ENCODE measurements at regions not wholly inside any gene's neighbourhood (a gene's known extent, or its start where the extent isn't known, plus 50 kb on each side); places are given as distances from the start of the nearest gene placed in this dataset.

- no peak overlapping the region for H3K14ac ChIP-seq (replicated peaks; ENCODE audit: low read depth, low read length)
- H3K23ac ChIP-seq (ENCODE audit: low read depth, low read length): no peak overlapping the region
- H3K79me1 ChIP-seq (ENCODE audit: low read depth in 1 of 2, low read length in 2 of 2): no peaks in the 10 kb centered on the region
- no peak overlapping the region for H2BK120ac ChIP-seq (ENCODE audit: low read depth, low read length)
- H2AK9ac ChIP-seq (replicated peaks; ENCODE audit: low read depth, low read length, poor library complexity): no peak overlapping the region
- H3K9me1 ChIP-seq (ENCODE audit: insufficient read depth, low read length): no peaks in the 10 kb centered on the region
- no CpG with 5 or more reads among the region's 5 CpGs for WGBS, 2 experiments (ENCODE audit: extremely low coverage in 2 of 2, insufficient read length in 1 of 2)
- H3K56ac ChIP-seq (ENCODE audit: extremely low read depth, insufficient read depth, low read length): no peak overlapping the region
- CTCF ChIA-PET: interaction anchor here (1.1 to 1.6 kb wide), 2 partner anchors 14 to 20 kb away, joined by 3 to 4 read pairs; no protein-coding TSS in a partner anchor
- no peak overlapping the region for H3K4me2 ChIP-seq (ENCODE audit: low read depth, low read length)
- H2BK5ac ChIP-seq (ENCODE audit: low read depth, low read length, poor library complexity, severe bottlenecking): no peak overlapping the region
- ATAC-seq (ENCODE audit: low read depth) (peak; percentile 54; the same call in 1 of the 2 replicates), DNase-seq (peak; percentile 55)
- H3K9ac ChIP-seq (ENCODE audit: low read depth, low read length): no peak overlapping the region
- TF ChIP-seq NFE2L2 (IDR thresholded peaks at IDR 0.05; ENCODE audit: low read depth, low read length): no peak
- TF ChIP-seq RCOR1 (IDR thresholded peaks at IDR 0.05; ENCODE audit: insufficient replicate concordance, low read length): no peak
- no peak for TF ChIP-seq FOS (IDR thresholded peaks at IDR 0.05; ENCODE audit: low read depth, low read length)
- no peak for TF ChIP-seq BHLHE40 (IDR thresholded peaks at IDR 0.05; ENCODE audit: low read depth, low read length)
- no peak for TF ChIP-seq SMC3 (IDR thresholded peaks at IDR 0.05; ENCODE audit: low read depth, low read length)
- no peak for TF ChIP-seq RFX5 (IDR thresholded peaks at IDR 0.05; ENCODE audit: low read depth, low read length)
- TF ChIP-seq MXI1 (IDR thresholded peaks at IDR 0.05; ENCODE audit: borderline replicate concordance, low read depth, low read length): no peak
- TF ChIP-seq RAD21 (IDR thresholded peaks at IDR 0.05; ENCODE audit: low read length): no peak
- no peak for TF ChIP-seq USF2 (IDR thresholded peaks at IDR 0.05; ENCODE audit: low read depth, low read length)
- no peak for TF ChIP-seq CHD1 (IDR thresholded peaks at IDR 0.05; ENCODE audit: low read depth, low read length)
- TF ChIP-seq CTCF (conservative IDR thresholded peaks at IDR 0.05; ENCODE audit: low read depth, low read length): no peak
- no peak for TF ChIP-seq POLR2A (IDR thresholded peaks at IDR 0.05; ENCODE audit: low read depth, low read length)
- no peak for TF ChIP-seq MAFK (IDR thresholded peaks at IDR 0.05; ENCODE audit: low read depth, low read length)
- intact Hi-C loops (cut with micrococcal nuclease) (no loop called here), in situ Hi-C loops (cut with MboI; ENCODE audit: low sequenced_read_pairs) (no loop called here), dilution Hi-C loops (cut with HindIII; ENCODE audit: low sequenced_read_pairs, unreplicated experiment) (no loop called here)
- H3K4me3 ChIP-seq (ENCODE audit: insufficient read depth, low read depth, low read length): no peak overlapping the region
- H2AFZ ChIP-seq (replicated peaks; ENCODE audit: low read length, poor library complexity): no peak overlapping the region
- no peaks in the 10 kb centered on the region for H3K9me3 ChIP-seq (ENCODE audit: control insufficient read depth, insufficient read depth, low read length)
- no peak overlapping the region for H2BK20ac ChIP-seq (ENCODE audit: low read depth, low read length)
- H3K18ac ChIP-seq (ENCODE audit: low read depth, low read length): no peak overlapping the region
- H4K20me1 ChIP-seq (ENCODE audit: insufficient read depth, low read length): no peaks in the 10 kb centered on the region
- H3K4ac ChIP-seq (ENCODE audit: low read depth, low read length): no peak overlapping the region
- no TSS peak for BruUV-seq (replicated peaks)
- no peaks in the 10 kb centered on the region for H3K4me1 ChIP-seq (ENCODE audit: control insufficient read depth, insufficient read depth, low read length)
- H3K36me3 ChIP-seq (ENCODE audit: control insufficient read depth, insufficient read depth, low read length): no peaks in the 10 kb centered on the region
- POLR2A ChIA-PET (ENCODE audit: unreplicated experiment): no interaction called here
- no peak overlapping the region for H3K27ac ChIP-seq (ENCODE audit: insufficient read depth, low read length)
- H3K27me3 ChIP-seq (ENCODE audit: control insufficient read depth, insufficient read depth, low read length): peaks cover 25% of the 10 kb centered on the region
- no peak overlapping the region for H4K91ac ChIP-seq (ENCODE audit: insufficient read depth, low read depth, low read length)
- H2AK5ac ChIP-seq (ENCODE audit: low read depth, low read length): no peak overlapping the region
- H2BK15ac ChIP-seq (ENCODE audit: low read depth, low read length): no peak overlapping the region
- H4K5ac ChIP-seq (ENCODE audit: low read depth, low read length): no peak overlapping the region
- H4K8ac ChIP-seq (ENCODE audit: low read depth in 2 of 2, low read length in 2 of 2): no peak overlapping the region
Measured at GRCh38 chr20:23214903-23215302, 128.8 kb upstream of the CD93 start.
